H1 (cell line): ENCODE measurements at regions not wholly inside any gene's neighbourhood (a gene's known extent, or its start where the extent isn't known, plus 50 kb on each side); places are given as distances from the start of the nearest gene placed in this dataset.

Experiments used
- CTCF ChIA-PET: fragments of 300-600 bp; sonication (Branson Sonifier 250); formaldehyde crosslinking; loops from one replicate; lab custom pipeline; 2021; ENCODE audit not compliant: partially characterized antibody; lab: Charles Lee
- POLR2A ChIA-PET: fragments of 300-600 bp; sonication (Branson Sonifier 250); formaldehyde crosslinking; loops from one replicate; lab custom pipeline; 2021; ENCODE audit warnings: inconsistent platforms; ENCODE audit not compliant: partially characterized antibody; lab: Charles Lee
- DNase-seq, 2 experiments: peaks; one replicate each; pipeline versions ENCODE4 v3.0.0 to v3.0.0-alpha.2; 2010 to 2022; ENCODE audit warnings: low spot score in 2 of 2, low read depth in 1 of 2, mixed read lengths in 1 of 2
- FAIRE-seq: peaks from 2 replicates; lab custom pipeline; 2011; peaks lifted over from hg19 to GRCh38; lab: Jason Lieb, UNC
- H2AFZ ChIP-seq: 2 replicates; pipeline ENCODE4 v1.8.1; 2012; ENCODE audit warnings: low read length, inconsistent platforms
- H2AK5ac ChIP-seq: 2 replicates; pipeline ENCODE4 v1.6.1; 2013; ENCODE audit warnings: low read depth, low read length
- H2BK120ac ChIP-seq: replicated peaks from 2 replicates; pipeline ENCODE3; 2013; ENCODE audit warnings: low read depth, low read length, inconsistent platforms
- H2BK12ac ChIP-seq: 2 replicates; pipeline ENCODE4 v1.6.1; 2013; ENCODE audit warnings: low read depth, low read length
- H2BK15ac ChIP-seq: 2 replicates; pipeline ENCODE4 v1.6.1; 2013; ENCODE audit warnings: low read length
- H2BK20ac ChIP-seq: 2 replicates; pipeline ENCODE4 v1.6.1; 2013; ENCODE audit warnings: low read length
- H2BK5ac ChIP-seq: 2 replicates; pipeline ENCODE4 v1.6.1; 2013; ENCODE audit warnings: low read depth, low read length
- H3K14ac ChIP-seq: 2 replicates; pipeline ENCODE4 v1.6.1; 2013; ENCODE audit warnings: inconsistent platforms; ENCODE audit not compliant: insufficient read length
- H3K18ac ChIP-seq: 2 replicates; pipeline ENCODE4 v1.6.1; 2013; ENCODE audit warnings: low read length; ENCODE audit errors: extremely low read depth
- H3K23ac ChIP-seq: 2 replicates; pipeline ENCODE4 v1.6.1; 2013; ENCODE audit warnings: inconsistent platforms; ENCODE audit not compliant: insufficient read length
- H3K23me2 ChIP-seq: 2 replicates; pipeline ENCODE4 v1.6.1; 2013; ENCODE audit warnings: low read depth, low read length
- H3K27ac ChIP-seq: 2 replicates; pipeline ENCODE4 v1.6.1; 2011; ENCODE audit warnings: low read depth, low read length, inconsistent platforms
- H3K27me3 ChIP-seq, 4 experiments: replicated peaks in 1 of 4; 1 replicate in 1 of 4; 2 replicates in 3 of 4; pipeline versions ENCODE4 v1.6.1 to v1.8.1; 2011 to 2013; ENCODE audit warnings: low read length in 3 of 4, mild to moderate bottlenecking in 3 of 4, inconsistent platforms in 2 of 4, mixed read lengths in 2 of 4, moderate library complexity in 1 of 4; ENCODE audit not compliant: control insufficient read depth in 3 of 4, insufficient read depth in 3 of 4; ENCODE audit errors: extremely low read depth in 1 of 4
- H3K36me3 ChIP-seq, 4 experiments: 2 replicates each; pipeline versions ENCODE4 v1.6.1 to v1.8.1; 2011 to 2013; ENCODE audit warnings: mild to moderate bottlenecking in 4 of 4, low read length in 3 of 4, moderate library complexity in 2 of 4, control low read depth in 1 of 4, inconsistent platforms in 1 of 4; ENCODE audit not compliant: insufficient read depth in 4 of 4, control insufficient read depth in 2 of 4
- H3K4ac ChIP-seq: replicated peaks from 2 replicates; pipeline ENCODE3; 2013; ENCODE audit warnings: low read length, low read depth, mixed read lengths, inconsistent platforms; ENCODE audit not compliant: insufficient read length
- H3K4me1 ChIP-seq, 4 experiments: replicated peaks in 1 of 4; 1 replicate in 1 of 4; 2 replicates in 3 of 4; pipeline versions ENCODE4 v1.6.1 to v1.8.1; 2011 to 2013; ENCODE audit warnings: low read length in 3 of 4, inconsistent platforms in 2 of 4, mixed read lengths in 1 of 4; ENCODE audit not compliant: insufficient read depth in 4 of 4, control insufficient read depth in 3 of 4
- H3K4me2 ChIP-seq, 2 experiments: 2 replicates each; pipeline versions ENCODE4 v1.6.1 to v1.8.1; 2011 to 2013; ENCODE audit warnings: low read depth in 2 of 2, low read length in 2 of 2, control low read depth in 1 of 2, inconsistent platforms in 1 of 2, mild to moderate bottlenecking in 1 of 2; ENCODE audit not compliant: insufficient read depth in 1 of 2
- H3K4me3 ChIP-seq, 4 experiments: fragments of 200-600, 300-600 bp in 1 of 4; sonication (generic), shearing (Covaris generic), sonication (Bioruptor Twin) in 1 of 4; 2 replicates each; pipeline versions ENCODE4 v1.5.1 to v1.8.1; 2011 to 2016; ENCODE audit warnings: low read length in 4 of 4, low read depth in 3 of 4, control low read depth in 2 of 4, inconsistent platforms in 2 of 4, mild to moderate bottlenecking in 2 of 4, mixed read lengths in 1 of 4, moderate library complexity in 1 of 4; ENCODE audit not compliant: insufficient read depth in 2 of 4; ENCODE audit errors: extremely low read depth in 1 of 4
- H3K56ac ChIP-seq: replicated peaks from 2 replicates; pipeline ENCODE3; 2013; ENCODE audit warnings: low read depth, mild to moderate bottlenecking, mixed read lengths, low read length, inconsistent platforms; ENCODE audit not compliant: insufficient read length
- H3K79me1 ChIP-seq: 2 replicates; pipeline ENCODE4 v1.6.1; 2013; ENCODE audit warnings: low read depth, low read length, control low read depth
- H3K79me2 ChIP-seq, 2 experiments: 2 replicates each; pipeline versions ENCODE4 v1.6.1 to v1.8.1; 2012 to 2013; ENCODE audit warnings: low read length in 2 of 2, mild to moderate bottlenecking in 2 of 2, inconsistent platforms in 1 of 2; ENCODE audit not compliant: insufficient read depth in 2 of 2, control insufficient read depth in 1 of 2
- H3K9ac ChIP-seq, 4 experiments: replicated peaks in 1 of 4; 1 replicate in 1 of 4; 2 replicates in 3 of 4; pipeline versions ENCODE4 v1.6.1 to v1.8.1; 2011 to 2013; ENCODE audit warnings: low read depth in 3 of 4, low read length in 3 of 4, control low read depth in 2 of 4, mild to moderate bottlenecking in 2 of 4, moderate library complexity in 2 of 4, inconsistent platforms in 1 of 4; ENCODE audit errors: extremely low read depth in 1 of 4
- H3K9me3 ChIP-seq, 2 experiments: 2 replicates each; pipeline versions ENCODE4 v1.6.1 to v1.8.1; 2012 to 2013; ENCODE audit warnings: mild to moderate bottlenecking in 2 of 2, moderate library complexity in 2 of 2, control low read depth in 1 of 2, inconsistent platforms in 1 of 2, low read depth in 1 of 2, low read length in 1 of 2, mixed read lengths in 1 of 2; ENCODE audit not compliant: insufficient read depth in 2 of 2
- H4K20me1 ChIP-seq, 2 experiments: replicated peaks in 1 of 2; 2 replicates each; pipeline versions ENCODE3 to v1.8.1; 2011 to 2013; ENCODE audit warnings: inconsistent platforms in 2 of 2, low read length in 2 of 2, mild to moderate bottlenecking in 1 of 2; ENCODE audit not compliant: insufficient read depth in 2 of 2, control insufficient read depth in 1 of 2
- H4K5ac ChIP-seq: 2 replicates; pipeline ENCODE4 v1.6.1; 2013; ENCODE audit warnings: low read length, low read depth, mixed read lengths, inconsistent platforms; ENCODE audit not compliant: insufficient read length
- H4K8ac ChIP-seq: 2 replicates; pipeline ENCODE4 v1.8.0; 2013; ENCODE audit warnings: mild to moderate bottlenecking, moderate library complexity, low read length, inconsistent platforms; ENCODE audit not compliant: insufficient read depth; ENCODE audit errors: extremely low read depth
- H4K91ac ChIP-seq: replicated peaks from 2 replicates; pipeline ENCODE3; 2013; ENCODE audit warnings: low read length, mixed read lengths, inconsistent platforms; ENCODE audit not compliant: insufficient read length
- EGR1 ChIP-seq: IDR thresholded peaks from 2 replicates; pipeline ENCODE4 v1.6.1; 2011; ENCODE audit warnings: low read depth, low read length, borderline replicate concordance
- GTF2F1 ChIP-seq: IDR thresholded peaks from 2 replicates; pipeline ENCODE4 v1.6.1; 2012; ENCODE audit warnings: low read depth, low read length, improper control_type of control experiment, borderline replicate concordance
- YY1 ChIP-seq: IDR thresholded peaks from 2 replicates; pipeline ENCODE4 v1.6.1; 2011; ENCODE audit warnings: low read depth, mild to moderate bottlenecking, low read length
- ZNF274 ChIP-seq: IDR thresholded peaks from 2 replicates; pipeline ENCODE4 v1.7.0; 2012; ENCODE audit warnings: low read length, borderline replicate concordance; ENCODE audit errors: extremely low read depth
- WGBS, 2 experiments: shearing (Covaris generic) in 1 of 2; methylation state at CpG; one replicate each; pipeline versions ENCODE4 v1.1.6 to v1.1.7; 2013 to 2015; ENCODE audit warnings: low lambda C conversion rate in 2 of 2, mixed read lengths in 2 of 2, inconsistent platforms in 1 of 2, low coverage in 1 of 2, missing lambda C conversion rate in 1 of 2; ENCODE audit not compliant: insufficient replicate concordance in 2 of 2, insufficient coverage in 1 of 2, insufficient read length in 1 of 2; ENCODE audit errors: extremely low coverage in 1 of 2, missing lambda C conversion rate in 1 of 2; 5-methylcytosine and 5-hydroxymethylcytosine counted together

- DNase-seq = no peak
- Histone ChIP-seq H3K27ac (no peak overlapping the region), H3K56ac (no peak overlapping the region), H3K36me3 (no peaks in the 10 kb centered on the region), H4K5ac (no peak overlapping the region), H3K79me2 (no peaks in the 10 kb centered on the region), H3K23ac (no peak overlapping the region), H4K20me1 (no peaks in the 10 kb centered on the region), H3K23me2 (no peaks in the 10 kb centered on the region), H4K91ac (no peak overlapping the region), H2BK20ac (no peak overlapping the region), H2AK5ac (no peak overlapping the region), H2BK12ac (no peak overlapping the region), H3K79me1 (no peaks in the 10 kb centered on the region; the same call in 1 of the 2 replicates), H3K27me3 (no peaks in the 10 kb centered on the region), H3K18ac (no peak overlapping the region), H3K9ac (no peak overlapping the region), H2BK5ac (no peak overlapping the region), H3K4me3 (no peak overlapping the region), H2BK120ac (no peak overlapping the region), H3K9me3 (peaks cover 9 to 10% of the 10 kb centered on the region in 2 experiments; a peak in 2 of 4 replicates), H3K14ac (no peak overlapping the region), H2BK15ac (no peak overlapping the region), H4K8ac (no peak overlapping the region), H3K4me1 (no peaks in the 10 kb centered on the region), H3K4me2 (no peak overlapping the region), H3K4ac (no peak overlapping the region), H2AFZ (no peak overlapping the region)
- no peak for FAIRE-seq
- POLR2A ChIA-PET = interaction anchor here (0.7 kb wide), 1 partner anchor 18 kb away, joined by 3 read pairs; no protein-coding TSS in a partner anchor
- 87% methylated on average over 7 of the region's 10 CpGs; no CpG with 5 or more reads in 1 of the 2 experiments for WGBS, 2 experiments
- CTCF ChIA-PET = interaction anchor here (0.9 to 3.5 kb wide), 5 partner anchors 12 to 170 kb away, joined by 3 to 11 read pairs (median 4); no protein-coding TSS in a partner anchor
- TF ChIP-seq ZNF274 (no peak), EGR1 (no peak), GTF2F1 (no peak), YY1 (no peak)
Observed at GRCh38 chr14:104393898-104394381, 185.6 kb upstream of the C14orf180 start.
